Epidermal melanocyte (primary cell): ENCODE measurements at regions not wholly inside any gene's neighbourhood (a gene's known extent, or its start where the extent isn't known, plus 50 kb on each side); places are given as distances from the start of the nearest gene placed in this dataset.

Source experiments
- DNase-seq: peaks from one replicate; pipeline ENCODE4 v3.0.0; 2011; ENCODE audit warnings: low spot score; ENCODE audit not compliant: insufficient read length

DNA sequence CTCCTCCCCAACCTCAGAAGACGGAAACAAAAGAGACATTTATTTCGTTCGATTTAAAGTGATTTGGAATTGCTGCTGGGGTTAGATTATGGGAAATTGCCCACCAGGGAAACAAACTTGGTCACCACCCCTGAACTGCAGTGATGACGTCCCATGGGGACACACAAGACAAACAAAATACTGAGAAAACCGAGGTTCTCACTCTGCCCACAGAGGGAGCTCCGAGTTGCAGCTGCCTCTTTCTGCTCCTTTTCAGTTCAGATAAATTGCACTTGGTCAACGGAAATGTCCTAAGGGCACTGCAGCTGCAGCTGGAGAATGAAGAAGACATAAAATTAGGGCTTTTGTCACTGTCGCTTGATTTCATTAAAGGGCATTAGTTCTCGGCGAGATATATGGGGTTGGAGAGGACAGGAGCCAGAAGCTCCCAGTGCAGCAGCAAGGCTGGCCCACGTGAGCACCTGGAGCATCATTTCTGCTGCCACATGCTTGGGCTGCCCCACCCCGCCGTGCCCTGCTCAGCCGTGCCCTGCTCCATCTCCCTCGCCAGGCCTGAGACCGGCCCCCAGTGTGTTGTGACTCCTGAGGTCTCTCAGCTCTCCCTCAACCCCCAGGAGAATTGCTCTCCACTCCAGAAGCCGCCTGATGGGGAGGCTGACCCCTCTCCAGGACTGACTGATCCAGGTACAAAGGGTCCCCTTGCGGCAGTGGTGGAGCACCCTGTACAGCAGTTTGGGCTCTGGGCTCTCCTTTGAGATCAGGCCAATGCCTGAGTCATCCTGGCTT is 231.7 kb upstream of the AJAP1 start:
- no peak for DNase-seq

DNA sequence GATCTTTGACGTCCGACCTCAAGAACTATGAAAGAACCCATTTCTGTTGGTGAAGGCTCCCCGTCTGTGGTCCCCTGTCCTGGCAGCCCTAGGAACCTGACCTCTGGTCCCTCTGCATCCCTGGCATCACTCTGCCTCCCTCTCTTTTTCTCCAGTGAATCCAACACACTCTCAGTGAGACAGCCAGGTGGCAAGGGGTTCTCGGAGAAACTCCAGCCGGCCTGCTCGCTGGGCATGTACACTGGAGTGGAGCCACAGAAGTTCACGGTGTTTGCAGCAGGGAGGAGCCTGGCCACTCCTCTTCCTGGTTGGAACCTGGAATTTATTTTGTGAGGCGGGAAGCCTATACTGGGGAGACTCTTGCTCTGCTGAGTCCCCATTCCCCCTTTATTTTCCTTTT is 230.2 kb upstream of the AJAP1 start:
- DNase-seq, result no peak

DNA sequence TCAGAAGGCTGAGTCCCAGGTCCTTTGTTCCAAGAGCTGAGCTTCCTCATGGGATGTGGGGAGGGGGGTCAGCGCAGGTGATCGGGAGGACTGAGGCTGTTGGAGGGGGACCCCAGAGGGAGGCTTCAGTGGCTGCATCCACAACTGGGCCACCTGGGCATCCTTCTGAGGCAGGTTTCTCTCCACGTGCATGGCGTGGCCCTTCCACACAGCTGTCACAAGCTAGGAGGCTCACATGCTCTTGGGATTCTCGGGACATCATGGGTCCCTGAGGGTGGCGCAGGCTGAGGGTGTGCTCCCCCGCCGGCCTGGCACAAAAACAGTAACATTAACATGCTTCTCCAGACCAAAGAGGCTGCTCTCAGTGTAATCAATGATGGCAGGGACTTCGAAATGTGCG is 229.6 kb upstream of the AJAP1 start:
- DNase-seq, result no peak

DNA sequence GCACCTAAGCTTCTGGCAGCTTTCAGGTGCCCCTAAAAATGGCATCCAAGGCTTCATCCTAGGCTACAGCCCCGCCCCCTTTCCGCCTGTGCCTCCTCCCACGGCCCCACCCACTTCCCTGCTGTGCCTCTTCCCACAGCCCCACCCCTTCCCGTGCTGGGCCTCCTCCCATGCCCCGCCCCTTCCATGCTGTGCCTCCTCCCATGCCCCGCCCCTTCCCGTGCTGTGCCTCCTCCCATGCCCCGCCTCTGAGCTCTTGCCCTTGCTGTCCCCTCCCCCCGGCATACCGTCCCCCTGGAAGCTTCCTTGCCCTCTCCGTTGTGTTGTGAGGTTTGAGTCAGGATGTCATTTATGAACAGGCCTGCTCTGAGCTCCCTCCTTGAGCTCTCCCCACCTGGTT is 228.5 kb upstream of the AJAP1 start:
- no peak for DNase-seq

DNA sequence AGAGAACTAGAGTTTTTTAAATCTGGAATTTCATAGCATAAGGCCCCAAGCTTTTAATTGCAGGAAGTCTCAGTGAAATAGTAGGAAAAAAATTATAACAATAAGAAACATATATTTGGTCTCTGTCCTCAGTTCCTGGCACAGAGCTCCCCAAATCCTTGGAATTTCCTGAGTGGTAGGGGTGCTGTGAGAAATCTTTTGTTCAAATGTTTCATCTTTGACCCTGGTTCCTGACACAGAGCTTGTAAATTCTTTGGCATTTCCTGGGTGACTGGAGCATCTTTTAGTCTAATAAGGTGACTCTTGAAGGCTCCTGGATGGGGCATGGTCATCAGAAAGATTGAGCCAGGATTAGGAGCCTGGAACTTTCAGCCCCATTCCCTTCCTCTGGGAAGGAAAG is 225.7 kb upstream of the AJAP1 start:
- DNase-seq, result no peak

DNA sequence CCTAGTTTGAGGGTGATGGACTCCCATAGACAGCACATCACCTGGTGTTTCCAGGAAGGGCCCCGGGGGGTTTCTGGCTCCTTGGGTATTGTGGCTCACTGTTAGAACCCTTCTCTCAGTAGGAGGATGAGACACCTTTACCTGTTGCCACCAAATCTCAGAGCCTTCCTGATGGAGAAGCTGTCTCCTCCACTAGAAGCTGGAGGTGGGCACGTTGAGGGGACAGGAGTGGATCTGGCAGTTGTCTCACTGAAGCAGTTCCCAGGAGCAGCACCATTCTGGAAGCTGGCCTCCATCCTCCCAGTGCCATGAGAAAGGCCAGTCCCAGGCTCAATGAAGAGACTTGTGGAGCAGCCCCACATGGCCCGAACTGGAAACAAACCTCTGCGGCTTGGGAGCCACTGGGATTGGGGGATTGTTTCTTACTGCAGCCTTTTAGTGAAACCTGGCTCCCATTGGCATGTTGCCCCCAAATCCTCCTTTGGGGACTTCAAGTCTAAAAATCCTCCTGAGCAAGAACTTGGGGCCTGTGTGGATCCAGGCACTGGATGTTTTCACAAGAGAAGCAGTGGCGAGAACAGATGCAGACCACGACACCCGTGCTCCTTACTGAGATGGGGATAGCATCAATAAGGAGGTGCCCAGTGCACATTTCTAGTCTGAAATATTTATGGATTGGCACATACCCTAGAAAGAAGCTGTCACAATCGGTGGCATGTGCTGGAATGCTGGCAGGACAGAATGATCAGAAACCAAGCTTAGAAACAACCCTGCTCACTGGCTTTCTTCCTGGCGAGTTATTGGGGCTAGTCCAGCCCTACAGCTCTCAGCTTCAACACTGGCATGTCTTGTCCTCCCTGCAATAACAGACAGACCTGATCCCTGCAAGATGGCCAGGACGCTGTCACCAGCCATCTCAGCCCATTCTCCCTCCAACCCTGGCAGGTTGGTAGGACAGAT is 223.7 kb upstream of the AJAP1 start:
- no peak for DNase-seq

DNA sequence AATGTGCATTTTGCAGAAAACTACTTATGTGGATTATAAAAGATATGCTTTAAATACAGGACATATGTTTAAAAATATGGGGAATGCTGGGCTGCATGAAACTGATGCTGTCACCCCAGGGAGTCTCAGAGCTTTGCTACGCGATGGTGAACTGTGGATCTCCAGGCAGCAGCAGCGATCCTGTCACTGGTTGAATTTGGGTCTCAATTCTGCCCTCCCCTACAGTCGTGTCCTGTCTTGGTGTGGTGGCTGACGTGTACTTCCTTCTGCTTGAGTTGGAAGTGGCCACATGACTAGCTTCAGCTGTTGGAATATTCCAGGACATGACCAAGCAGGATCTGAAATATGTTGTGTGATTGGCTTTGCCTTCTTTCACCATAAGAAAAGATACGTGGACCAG is 222.9 kb upstream of the AJAP1 start:
- no peak for DNase-seq

DNA sequence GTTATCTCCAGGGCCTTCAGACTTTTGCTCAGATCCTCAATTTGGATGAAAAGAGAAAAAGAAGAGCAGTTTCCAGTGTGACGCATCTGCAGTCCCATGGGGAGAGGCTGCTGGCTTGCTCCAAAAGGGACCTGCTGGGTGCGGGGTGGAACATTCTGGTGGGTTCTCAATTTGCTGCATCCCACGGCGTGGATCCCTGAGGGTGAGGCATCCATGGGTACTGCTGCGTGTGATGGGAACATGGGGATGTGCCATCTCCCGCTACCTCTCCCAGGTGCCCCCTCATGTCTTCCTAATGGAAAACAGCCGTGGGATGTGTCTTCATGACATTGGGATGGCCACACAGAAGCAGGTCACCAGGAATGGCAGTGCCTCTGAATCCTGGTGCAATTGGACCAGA is 221.3 kb upstream of the AJAP1 start:
- no peak for DNase-seq

DNA sequence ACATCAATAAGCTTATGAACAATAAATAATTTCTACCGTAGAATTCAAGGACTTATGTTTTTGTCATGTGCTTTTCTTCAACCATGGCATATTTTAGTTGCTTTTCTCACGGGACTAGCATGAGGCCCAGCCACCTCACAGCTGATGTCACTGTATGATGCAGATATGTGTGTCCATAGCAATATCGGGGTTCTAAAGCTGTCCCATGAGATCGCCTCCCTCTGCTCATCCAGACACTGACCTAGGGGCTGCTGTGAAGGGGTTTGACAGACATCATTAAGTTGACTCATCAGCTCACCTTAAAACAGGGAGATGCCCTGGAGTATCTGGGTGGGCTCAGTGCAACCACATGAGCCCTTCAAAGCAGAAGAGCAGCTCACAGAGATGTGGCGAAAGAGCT is 210.3 kb upstream of the AJAP1 start:
- DNase-seq, result no peak

DNA sequence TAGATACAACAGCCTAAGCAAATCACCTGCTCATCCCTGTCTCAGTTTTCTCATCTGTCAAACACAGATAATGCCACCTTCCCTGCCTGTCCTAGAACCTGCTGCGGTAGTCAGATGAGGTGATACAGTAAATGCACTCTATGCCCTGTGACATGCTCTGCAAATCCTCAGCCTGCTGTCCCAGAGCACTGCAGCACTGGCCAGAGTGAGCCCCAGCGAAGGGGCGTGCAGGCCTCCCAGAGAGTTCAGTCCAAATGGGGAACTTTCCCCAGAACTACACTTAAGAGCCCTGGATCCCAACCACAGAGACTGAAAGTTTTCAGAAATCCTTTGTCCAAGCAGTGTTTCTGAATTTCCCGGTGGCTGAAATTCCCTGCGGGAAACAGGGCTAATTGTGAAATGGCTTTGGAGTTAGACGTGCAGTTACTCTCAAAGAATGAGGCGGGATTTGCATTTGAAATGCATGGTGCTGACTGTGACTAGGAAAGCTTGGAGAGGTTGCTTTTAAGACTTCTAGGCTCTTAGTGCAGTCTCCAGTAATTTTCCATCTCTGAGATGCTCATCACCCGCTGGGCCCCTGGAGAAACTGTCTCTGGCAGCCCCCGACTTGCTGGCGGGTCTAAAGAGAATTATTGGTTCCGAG is 206.5 kb upstream of the AJAP1 start:
- no peak for DNase-seq

DNA sequence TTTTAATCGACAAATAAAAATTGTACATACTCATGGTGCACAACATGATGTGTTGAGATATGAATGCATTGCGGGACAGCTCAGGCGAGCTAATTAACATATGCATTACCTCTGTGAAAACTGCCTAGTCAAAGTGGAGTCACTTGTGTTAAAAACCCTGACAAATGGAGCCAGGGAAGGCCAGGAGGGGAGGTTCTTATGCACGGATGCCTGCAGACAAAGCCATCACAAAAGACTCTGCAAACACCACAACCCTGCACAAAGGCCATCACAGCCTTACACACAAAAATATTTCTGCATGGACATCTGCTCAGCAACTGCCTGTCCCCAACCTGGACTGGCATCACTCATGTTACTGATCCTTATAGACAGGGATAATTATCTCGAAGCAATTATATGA is 204.4 kb upstream of the AJAP1 start:
- no peak for DNase-seq

DNA sequence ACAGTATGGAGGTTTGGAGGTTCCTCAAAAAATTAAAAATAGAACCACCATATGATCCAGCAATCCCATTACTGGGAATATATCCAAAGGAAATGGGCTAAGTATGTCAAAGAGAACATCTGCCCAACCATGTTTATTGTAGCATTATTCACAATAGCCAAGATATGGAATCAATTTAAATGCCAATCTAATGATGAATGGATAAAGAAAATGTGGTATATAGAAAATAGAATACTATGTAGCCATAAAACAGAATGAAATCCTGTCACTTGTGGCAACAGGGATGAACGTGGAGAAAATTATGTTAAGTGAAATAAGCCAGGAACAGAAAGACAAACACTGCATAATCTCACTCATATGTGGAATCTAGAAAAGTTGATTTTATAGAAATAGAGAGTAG is 201.7 kb upstream of the AJAP1 start:
- no peak for DNase-seq

DNA sequence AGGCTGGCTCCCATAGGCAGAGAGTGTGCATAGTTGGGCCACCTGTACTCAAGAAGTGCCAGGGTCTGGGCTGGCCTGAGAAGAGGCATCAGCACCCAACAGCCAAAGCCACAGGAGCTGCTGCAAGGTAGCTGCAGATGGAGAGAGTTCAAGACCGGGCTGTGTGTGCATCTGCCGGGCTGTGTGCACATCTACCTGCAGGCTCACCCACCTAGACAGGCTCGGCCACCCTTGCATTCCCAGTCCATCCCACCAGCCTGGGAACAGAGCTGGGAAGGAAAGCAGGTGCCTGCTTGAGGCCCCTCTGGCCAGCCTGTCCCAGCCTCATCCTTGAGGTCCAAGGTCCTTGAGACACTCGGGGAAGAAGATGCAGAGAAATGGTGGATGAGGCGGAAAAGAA is 194.4 kb upstream of the AJAP1 start:
- DNase-seq, result no peak

DNA sequence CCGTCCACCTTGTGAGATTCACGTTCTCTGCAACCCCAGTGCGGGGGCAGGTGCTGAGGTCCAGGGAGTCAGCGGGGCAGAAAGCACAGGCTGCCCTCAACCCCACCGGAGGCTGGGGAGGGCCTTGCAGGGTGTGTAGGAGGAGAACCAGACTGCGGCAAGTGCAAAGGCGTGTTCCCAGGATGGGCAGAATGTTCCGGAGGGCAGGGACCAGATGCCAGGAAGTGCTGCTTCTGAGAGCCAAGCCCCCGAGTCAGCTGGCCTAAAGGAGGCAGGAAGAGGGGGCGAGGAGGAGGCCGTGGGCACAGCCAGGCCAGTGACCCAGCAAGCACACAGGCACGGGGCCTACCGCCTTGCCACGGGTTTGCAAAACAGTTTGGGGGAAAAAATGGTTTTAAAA is 193.8 kb upstream of the AJAP1 start:
- no peak for DNase-seq

DNA sequence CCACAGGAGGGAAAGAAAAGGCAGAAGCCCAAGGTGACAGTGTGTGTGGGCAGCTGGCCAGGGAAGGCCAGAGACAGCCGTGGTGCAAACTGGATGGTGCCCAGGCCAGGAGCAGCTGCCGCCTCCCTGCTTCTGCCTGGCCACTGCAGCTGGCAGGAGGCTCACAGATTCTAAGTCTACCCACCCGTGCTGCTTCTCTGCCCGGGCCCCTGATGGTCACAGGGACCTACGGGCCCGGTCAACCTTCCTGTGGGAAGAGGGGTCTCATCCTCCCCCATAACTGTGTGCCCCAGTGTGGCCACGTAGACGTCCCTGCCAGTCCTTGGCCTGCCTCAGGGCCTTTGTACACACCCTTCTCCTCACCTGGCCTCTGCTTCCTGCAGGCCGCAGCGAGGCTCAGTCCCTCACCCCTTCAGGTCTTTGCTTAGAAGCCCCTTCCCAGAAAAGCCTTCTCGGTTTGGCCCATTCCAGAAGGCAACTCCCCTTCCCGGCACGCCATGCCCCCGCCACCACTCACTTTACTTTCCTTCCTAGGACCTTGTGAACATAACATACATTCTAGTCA is 192.6 kb upstream of the AJAP1 start:
- DNase-seq, result no peak

DNA sequence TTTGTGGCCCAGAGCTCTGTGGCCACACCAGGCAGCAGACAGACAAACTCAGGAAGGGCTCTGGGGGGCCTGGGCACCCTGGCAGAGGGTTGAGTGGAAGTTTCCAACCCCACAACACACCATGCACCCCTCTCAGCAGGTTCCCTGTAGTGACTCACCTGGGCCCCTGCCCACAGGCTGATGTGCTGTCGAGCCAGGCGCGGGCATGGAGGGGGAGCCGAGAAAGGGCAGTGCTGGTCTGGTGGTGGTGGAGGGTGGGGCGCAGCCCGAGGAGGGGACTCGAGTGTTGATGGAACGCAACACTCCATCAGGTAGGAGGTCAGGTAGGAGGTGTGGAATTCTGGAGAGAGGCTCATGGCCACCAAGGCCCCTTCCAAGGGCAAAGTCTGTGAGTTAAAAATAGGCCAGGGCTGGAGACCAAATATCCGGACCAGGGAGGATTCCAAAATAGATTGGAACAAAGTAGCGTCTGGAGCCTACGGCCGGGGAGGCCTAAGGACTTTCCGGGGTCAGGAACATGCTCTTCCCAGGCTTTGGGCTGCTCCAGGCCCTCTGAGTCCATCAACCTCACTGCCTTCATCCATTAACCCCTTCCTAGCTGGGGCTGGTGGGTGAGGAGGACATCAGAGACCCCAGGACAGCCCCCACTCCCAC is 191.5 kb upstream of the AJAP1 start:
- DNase-seq, result no peak

DNA sequence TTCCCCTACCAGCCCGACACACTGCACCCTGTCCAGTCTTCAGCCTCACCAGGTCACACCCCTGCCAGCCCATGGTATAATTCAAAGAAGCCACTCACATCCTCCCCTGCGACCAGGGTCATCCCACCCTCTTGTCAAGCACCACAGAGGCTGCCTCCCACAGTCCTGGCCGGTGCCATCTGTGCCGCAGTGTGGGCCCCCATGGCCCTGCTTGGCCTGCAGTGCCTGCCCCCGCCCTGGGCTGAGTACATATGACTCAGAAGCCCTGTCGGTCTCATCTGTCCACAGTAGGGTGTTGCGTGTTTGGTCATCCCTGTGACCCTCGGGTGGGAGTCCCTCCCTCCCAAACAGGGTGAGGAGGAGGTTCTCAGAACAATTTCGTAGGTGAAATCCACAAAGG is 190.8 kb upstream of the AJAP1 start:
- no peak for DNase-seq

DNA sequence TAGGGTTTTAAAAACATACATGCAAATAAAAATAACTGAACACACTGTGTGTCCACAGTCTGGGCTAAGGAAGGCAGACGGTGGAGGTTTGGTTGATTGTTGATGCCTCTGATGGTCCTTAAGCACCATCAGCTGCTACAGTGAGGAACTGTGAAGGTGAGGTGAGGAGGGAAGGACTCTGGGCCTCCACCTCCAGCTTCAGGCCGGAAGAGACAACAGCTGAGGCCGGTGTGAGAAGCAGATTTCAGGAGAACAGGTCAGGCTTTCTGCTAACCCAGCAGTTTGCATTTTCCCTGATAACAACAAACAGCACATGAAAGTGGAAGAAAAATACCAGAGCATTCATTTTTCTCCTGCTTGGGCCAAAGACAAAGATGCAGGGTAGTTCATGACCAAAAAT is 189.9 kb upstream of the AJAP1 start:
- no peak for DNase-seq

DNA sequence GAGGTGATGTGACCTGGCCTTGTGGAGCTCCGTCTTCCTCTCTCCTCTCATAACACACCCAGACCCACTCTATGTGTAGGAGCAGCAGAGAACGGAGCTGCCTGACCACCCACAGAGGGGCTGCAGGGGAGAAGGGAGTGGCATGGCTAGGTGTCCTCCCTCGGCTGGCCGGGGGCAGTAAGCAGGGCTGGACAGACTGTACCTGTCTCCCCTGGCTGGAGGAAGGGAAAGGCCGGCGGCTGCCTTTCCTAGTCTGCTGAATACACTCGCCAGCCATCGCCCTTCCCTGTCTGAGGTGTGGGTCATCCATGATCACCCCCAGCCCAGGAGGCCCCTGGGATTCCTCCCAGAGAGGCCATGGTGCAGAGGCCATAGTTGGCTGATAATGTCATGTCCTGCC is 187.2 kb upstream of the AJAP1 start:
- no peak for DNase-seq

DNA sequence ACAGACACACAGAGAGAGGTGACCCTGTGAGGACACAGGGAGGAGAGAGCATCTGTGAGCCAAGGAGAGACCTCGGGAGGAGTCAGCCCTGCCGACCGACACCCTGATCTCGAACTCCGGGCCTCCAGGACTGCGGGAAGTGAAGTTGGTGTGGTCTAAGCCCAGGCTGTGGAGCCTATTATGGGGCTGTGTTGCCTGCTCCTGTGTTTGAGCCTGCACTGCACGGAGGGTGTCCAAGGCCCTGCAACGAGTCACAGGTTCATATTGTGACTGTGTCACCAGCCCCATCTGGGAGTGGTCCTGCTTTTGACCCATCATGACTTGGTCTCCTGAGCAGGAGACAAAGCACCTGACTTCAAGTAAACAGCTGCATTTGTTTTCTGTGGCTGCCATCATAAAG is 186.0 kb upstream of the AJAP1 start:
- no peak for DNase-seq

DNA sequence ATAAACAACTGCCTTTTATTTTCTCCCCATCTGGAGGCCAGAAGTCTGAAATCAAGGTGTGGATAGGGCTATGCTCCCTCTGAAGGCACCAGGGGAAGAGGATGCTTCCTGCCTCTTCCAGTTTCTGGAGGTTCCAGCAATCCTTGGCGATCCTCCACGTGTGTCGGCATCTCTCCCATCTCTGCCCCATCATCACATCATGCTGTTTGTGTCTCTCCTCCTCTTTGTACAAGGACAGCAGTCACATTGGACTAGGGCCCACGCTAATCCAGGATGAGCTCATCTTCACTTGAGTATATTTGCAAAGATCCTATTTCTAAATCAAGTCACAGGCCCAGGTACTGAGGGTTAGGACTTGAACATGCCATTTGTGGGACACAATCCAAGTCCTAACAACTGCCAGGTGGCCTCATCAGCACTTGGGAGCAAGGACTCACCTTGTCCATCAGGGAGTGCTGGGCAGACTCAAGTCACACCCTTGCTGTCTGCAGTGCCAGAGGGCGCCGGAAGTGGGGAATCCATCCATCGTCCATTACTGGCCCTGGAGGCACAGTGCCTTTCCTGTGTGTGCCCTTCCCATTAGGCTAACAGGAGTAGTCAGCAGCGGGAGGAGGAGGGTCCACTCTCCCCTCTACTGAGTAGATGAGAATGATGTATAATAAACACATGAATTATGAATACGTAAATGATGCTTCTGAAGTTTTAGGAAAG is 185.4 kb upstream of the AJAP1 start:
- DNase-seq, result no peak
